ENCODE measurements at regions not wholly inside any gene's neighbourhood (a gene's known extent, or its start where the extent isn't known, plus 50 kb on each side); places are given as distances from the start of the nearest gene placed in this dataset.

GRCh38 chr11:95387325-95387724, 156.3 kb upstream of the SESN3 start:
- no peak for DNase-seq
- no peaks in the 10 kb centered on the region for H3K36me3 Mint-ChIP-seq (ENCODE audit: low read depth)
- TF ChIP-seq, protein P1, sequence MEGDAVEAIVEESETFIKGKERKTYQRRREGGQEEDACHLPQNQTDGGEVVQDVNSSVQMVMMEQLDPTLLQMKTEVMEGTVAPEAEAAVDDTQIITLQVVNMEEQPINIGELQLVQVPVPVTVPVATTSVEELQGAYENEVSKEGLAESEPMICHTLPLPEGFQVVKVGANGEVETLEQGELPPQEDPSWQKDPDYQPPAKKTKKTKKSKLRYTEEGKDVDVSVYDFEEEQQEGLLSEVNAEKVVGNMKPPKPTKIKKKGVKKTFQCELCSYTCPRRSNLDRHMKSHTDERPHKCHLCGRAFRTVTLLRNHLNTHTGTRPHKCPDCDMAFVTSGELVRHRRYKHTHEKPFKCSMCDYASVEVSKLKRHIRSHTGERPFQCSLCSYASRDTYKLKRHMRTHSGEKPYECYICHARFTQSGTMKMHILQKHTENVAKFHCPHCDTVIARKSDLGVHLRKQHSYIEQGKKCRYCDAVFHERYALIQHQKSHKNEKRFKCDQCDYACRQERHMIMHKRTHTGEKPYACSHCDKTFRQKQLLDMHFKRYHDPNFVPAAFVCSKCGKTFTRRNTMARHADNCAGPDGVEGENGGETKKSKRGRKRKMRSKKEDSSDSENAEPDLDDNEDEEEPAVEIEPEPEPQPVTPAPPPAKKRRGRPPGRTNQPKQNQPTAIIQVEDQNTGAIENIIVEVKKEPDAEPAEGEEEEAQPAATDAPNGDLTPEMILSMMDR (IDR thresholded peaks at IDR 0.05), result no peak
- H3K4me1 Mint-ChIP-seq (ENCODE audit: low read depth), result no peaks in the 10 kb centered on the region
- H3K4me3 Mint-ChIP-seq, result no peak overlapping the region
- H3K27me3 Mint-ChIP-seq (ENCODE audit: insufficient read depth), result no peaks in the 10 kb centered on the region
- no peak overlapping the region for H3K27ac Mint-ChIP-seq
- H3K9me3 Mint-ChIP-seq, result peaks cover 17% of the 10 kb centered on the region; the same call in 1 of the 2 replicates

DNA sequence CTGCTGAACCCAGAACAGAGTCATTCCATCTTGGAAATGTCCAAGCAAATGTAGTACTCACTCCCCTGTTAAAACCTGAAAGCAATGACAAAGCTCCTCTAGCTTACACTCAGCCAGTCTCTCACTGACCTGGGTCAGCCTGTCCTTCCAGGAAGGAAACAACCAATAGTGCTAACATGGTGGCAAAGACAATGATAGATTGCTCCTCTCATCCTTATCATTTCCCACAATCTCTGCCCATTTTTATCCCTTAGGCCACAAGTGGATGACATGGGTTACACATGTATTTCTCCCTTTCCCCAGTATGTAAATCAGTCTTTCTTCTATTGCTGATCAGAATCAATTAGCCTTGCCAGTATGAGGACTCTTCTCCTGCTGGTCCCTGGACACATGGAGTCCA, 154.6 kb upstream of the SESN3 start:
- peaks cover 11% of the 10 kb centered on the region; the same call in 1 of the 2 replicates for H3K9me3 Mint-ChIP-seq
- H3K4me3 Mint-ChIP-seq, result no peak overlapping the region
- no peak for DNase-seq
- no peaks in the 10 kb centered on the region for H3K36me3 Mint-ChIP-seq (ENCODE audit: low read depth)
- no peaks in the 10 kb centered on the region for H3K27me3 Mint-ChIP-seq (ENCODE audit: insufficient read depth)
- H3K4me1 Mint-ChIP-seq (ENCODE audit: low read depth), result no peaks in the 10 kb centered on the region
- no peak overlapping the region for H3K27ac Mint-ChIP-seq
- TF ChIP-seq, protein P1 (IDR thresholded peaks at IDR 0.05), result no peak

- Mint-ChIP-seq H3K36me3 (ENCODE audit: low read depth) (no peaks in the 10 kb centered on the region), H3K9me3 (peaks cover 10% of the 10 kb centered on the region; the same call in 1 of the 2 replicates), H3K4me1 (ENCODE audit: low read depth) (no peaks in the 10 kb centered on the region), H3K27ac (no peak overlapping the region), H3K4me3 (no peak overlapping the region), H3K27me3 (ENCODE audit: insufficient read depth) (no peaks in the 10 kb centered on the region)
- no peak for DNase-seq
- TF ChIP-seq, protein P1 (IDR thresholded peaks at IDR 0.05), result no peak
Observed at GRCh38 chr11:95379479-95379878, 148.5 kb upstream of the SESN3 start.

GRCh38 chr11:95378789-95379188, 147.8 kb upstream of the SESN3 start:
- DNase-seq, result no peak
- Mint-ChIP-seq H3K9me3 (peaks cover 10% of the 10 kb centered on the region; the same call in 1 of the 2 replicates), H3K36me3 (ENCODE audit: low read depth) (no peaks in the 10 kb centered on the region), H3K27ac (no peak overlapping the region), H3K27me3 (ENCODE audit: insufficient read depth) (no peaks in the 10 kb centered on the region), H3K4me1 (ENCODE audit: low read depth) (no peaks in the 10 kb centered on the region), H3K4me3 (no peak overlapping the region)
- TF ChIP-seq, protein P1 (IDR thresholded peaks at IDR 0.05), result no peak

DNA sequence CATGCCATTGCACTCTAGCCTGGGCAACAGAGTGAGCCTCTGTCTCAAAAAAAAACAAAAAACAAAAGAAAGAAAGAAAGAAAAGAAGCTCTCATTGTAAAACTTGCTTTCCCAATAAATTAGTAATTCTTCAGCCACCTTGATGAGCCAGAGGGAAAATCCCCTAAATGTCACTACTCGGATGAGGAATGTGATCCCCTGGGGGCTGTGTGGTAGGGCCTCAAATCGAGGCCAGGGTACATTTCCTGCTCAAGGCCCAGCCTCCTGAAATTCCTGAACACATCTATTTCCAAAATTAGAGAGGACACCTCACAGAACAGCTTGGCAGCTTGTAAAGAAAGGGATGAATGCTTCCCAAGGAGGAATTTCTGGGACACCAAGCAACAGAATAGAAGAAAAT, 147.1 kb upstream of the SESN3 start:
- Mint-ChIP-seq H3K9me3 (peaks cover 9% of the 10 kb centered on the region; the same call in 1 of the 2 replicates), H3K36me3 (ENCODE audit: low read depth) (no peaks in the 10 kb centered on the region), H3K27me3 (ENCODE audit: insufficient read depth) (no peaks in the 10 kb centered on the region), H3K4me3 (no peak overlapping the region), H3K4me1 (ENCODE audit: low read depth) (no peaks in the 10 kb centered on the region), H3K27ac (no peak overlapping the region)
- DNase-seq, result no peak
- TF ChIP-seq, protein P1 (IDR thresholded peaks at IDR 0.05), result no peak

- TF ChIP-seq, protein P1 (IDR thresholded peaks at IDR 0.05), result no peak
- Mint-ChIP-seq H3K4me3 (no peak overlapping the region), H3K4me1 (ENCODE audit: low read depth) (no peaks in the 10 kb centered on the region), H3K27me3 (ENCODE audit: insufficient read depth) (no peaks in the 10 kb centered on the region), H3K36me3 (ENCODE audit: low read depth) (no peaks in the 10 kb centered on the region), H3K9me3 (peaks cover 10% of the 10 kb centered on the region; the same call in 1 of the 2 replicates), H3K27ac (no peak overlapping the region)
- DNase-seq, result no peak
Observed at GRCh38 chr11:95375886-95376285, 144.9 kb upstream of the SESN3 start.

All from HFFc6 (cell line).